Tibial nerve (tissue), 4 donors: ENCODE measurements at regions not wholly inside any gene's neighbourhood (a gene's known extent, or its start where the extent isn't known, plus 50 kb on each side); places are given as distances from the start of the nearest gene placed in this dataset.
"Not testable (repeated sequence)": the region's sequence is repeated elsewhere in the genome, so short reads cannot be mapped to it uniquely, and the experiment has no call there.

Experiments
- DNase-seq, 2 donors: peaks; one replicate each; pipeline ENCODE4 v3.0.0-alpha.2; 2019; ENCODE audit warnings: low spot score in 2 of 2
- H3K27ac ChIP-seq, 4 donors: fragments of 200-600 bp; sonication (generic) in 3 of 4; one replicate each; pipeline ENCODE4 v1.5.1; 2017 to 2019; ENCODE audit warnings: mild to moderate bottlenecking in 1 of 4
- H3K27me3 ChIP-seq, 2 donors: fragments of 200-600 bp; sonication (generic) in 1 of 2; one replicate each; pipeline versions ENCODE4 v1.5.1 to v1.6.0; 2017 to 2019
- H3K36me3 ChIP-seq, 3 donors: fragments of 200-600 bp; sonication (generic); one replicate each; pipeline ENCODE4 v1.5.1; 2018 to 2019
- H3K4me1 ChIP-seq, 4 donors: fragments of 200-600 bp; sonication (generic) in 3 of 4; one replicate each; pipeline ENCODE4 v1.5.1; 2017 to 2019
- H3K4me3 ChIP-seq, 4 donors: fragments of 200-600 bp; sonication (generic) in 3 of 4; one replicate each; pipeline ENCODE4 v1.5.1; 2017 to 2019; ENCODE audit warnings: mild to moderate bottlenecking in 1 of 4, moderate library complexity in 1 of 4
- H3K9me3 ChIP-seq, 4 donors: fragments of 200-600 bp; sonication (generic) in 3 of 4; one replicate each; pipeline ENCODE4 v1.5.1; 2017 to 2019
- EP300 ChIP-seq, 2 donors: sonication (generic); formaldehyde crosslinking; IDR thresholded peaks; one replicate each; pipeline ENCODE4 v1.6.1; 2017; ENCODE audit warnings: antibody characterized with exemption in 2 of 2, mild to moderate bottlenecking in 1 of 2
- POLR2A ChIP-seq, 2 donors: fragments of 450-650 bp; IDR thresholded peaks; one replicate each; pipeline ENCODE4 v1.6.1; 2017; ENCODE audit warnings: antibody characterized with exemption in 2 of 2, mild to moderate bottlenecking in 2 of 2, moderate library complexity in 2 of 2
- WGBS, 2 donors: methylation state at CpG; one replicate each; pipeline ENCODE4 v1.1.5; 2018; 5-methylcytosine and 5-hydroxymethylcytosine counted together
- TF ChIP-seq, protein P1 (sequence below), 5 experiments: fragments of 200-600 bp in 3 of 5; fragments of 450-650 bp in 2 of 5; sonication (generic) in 3 of 5; IDR thresholded peaks; one replicate each; pipeline ENCODE4 v1.5.1; 2016 to 2019; ENCODE audit warnings: antibody characterized with exemption in 5 of 5, mild to moderate bottlenecking in 3 of 5, moderate library complexity in 2 of 5

GRCh38 chr3:11733914-11734313 lies 90.2 kb upstream of the VGLL4 start:
- H3K36me3 ChIP-seq: no peaks in the 10 kb centered on the region
- no peak for DNase-seq
- H3K27ac ChIP-seq: no peak overlapping the region
- no peaks in the 10 kb centered on the region for H3K4me1 ChIP-seq
- H3K4me3 ChIP-seq: no peak overlapping the region
- TF ChIP-seq, protein P1, sequence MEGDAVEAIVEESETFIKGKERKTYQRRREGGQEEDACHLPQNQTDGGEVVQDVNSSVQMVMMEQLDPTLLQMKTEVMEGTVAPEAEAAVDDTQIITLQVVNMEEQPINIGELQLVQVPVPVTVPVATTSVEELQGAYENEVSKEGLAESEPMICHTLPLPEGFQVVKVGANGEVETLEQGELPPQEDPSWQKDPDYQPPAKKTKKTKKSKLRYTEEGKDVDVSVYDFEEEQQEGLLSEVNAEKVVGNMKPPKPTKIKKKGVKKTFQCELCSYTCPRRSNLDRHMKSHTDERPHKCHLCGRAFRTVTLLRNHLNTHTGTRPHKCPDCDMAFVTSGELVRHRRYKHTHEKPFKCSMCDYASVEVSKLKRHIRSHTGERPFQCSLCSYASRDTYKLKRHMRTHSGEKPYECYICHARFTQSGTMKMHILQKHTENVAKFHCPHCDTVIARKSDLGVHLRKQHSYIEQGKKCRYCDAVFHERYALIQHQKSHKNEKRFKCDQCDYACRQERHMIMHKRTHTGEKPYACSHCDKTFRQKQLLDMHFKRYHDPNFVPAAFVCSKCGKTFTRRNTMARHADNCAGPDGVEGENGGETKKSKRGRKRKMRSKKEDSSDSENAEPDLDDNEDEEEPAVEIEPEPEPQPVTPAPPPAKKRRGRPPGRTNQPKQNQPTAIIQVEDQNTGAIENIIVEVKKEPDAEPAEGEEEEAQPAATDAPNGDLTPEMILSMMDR (IDR thresholded peaks at IDR 0.05): no peak
- TF ChIP-seq EP300 (IDR thresholded peaks at IDR 0.05) (no peak), POLR2A (IDR thresholded peaks at IDR 0.05) (no peak)
- H3K9me3 ChIP-seq: no peaks in the 10 kb centered on the region
- 84 to 95% methylated on average over 7 of the region's 7 CpGs for WGBS, 2 donors
- H3K27me3 ChIP-seq: no peaks in the 10 kb centered on the region

DNA sequence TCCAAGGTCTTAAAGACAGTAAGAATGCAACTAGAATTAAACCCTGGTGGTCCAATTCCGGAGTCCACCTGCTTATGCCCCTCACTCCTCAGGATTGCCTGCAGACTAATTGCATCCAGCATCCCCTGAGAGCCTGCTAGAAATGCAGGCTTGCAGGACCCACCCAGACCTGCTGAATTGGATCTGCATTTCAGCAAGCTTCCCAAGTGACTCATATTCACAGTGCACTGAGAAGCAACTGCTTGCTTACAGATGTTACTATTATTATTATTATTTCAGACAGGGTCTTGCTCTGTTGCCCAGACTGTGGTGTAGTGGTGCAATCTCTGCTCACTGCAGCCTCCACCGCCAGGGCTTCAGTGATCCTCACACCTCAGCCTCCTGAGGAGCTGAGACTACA lies 83.5 kb upstream of the VGLL4 start:
- no peaks in the 10 kb centered on the region for H3K36me3 ChIP-seq
- H3K4me3 ChIP-seq: no peak overlapping the region
- 85 to 89% methylated on average over 2 of the region's 2 CpGs for WGBS, 2 donors
- H3K27me3 ChIP-seq: no peaks in the 10 kb centered on the region
- no peak overlapping the region for H3K27ac ChIP-seq
- no peaks in the 10 kb centered on the region for H3K4me1 ChIP-seq
- no peak for DNase-seq
- no peaks in the 10 kb centered on the region for H3K9me3 ChIP-seq
- TF ChIP-seq EP300 (IDR thresholded peaks at IDR 0.05): no peak
- no peak for TF ChIP-seq POLR2A (IDR thresholded peaks at IDR 0.05)
- TF ChIP-seq, protein P1 (IDR thresholded peaks at IDR 0.05): no peak

GRCh38 chr3:11726146-11726545 lies 82.4 kb upstream of the VGLL4 start:
- WGBS, 2 donors: 91 to 94% methylated on average over 3 of the region's 3 CpGs
- Histone ChIP-seq H3K4me3 (no peak overlapping the region), H3K27ac (no peak overlapping the region), H3K36me3 (no peaks in the 10 kb centered on the region), H3K9me3 (no peaks in the 10 kb centered on the region), H3K4me1 (peaks cover 0 to 7% (median 3%) of the 10 kb centered on the region in 4 donors), H3K27me3 (no peaks in the 10 kb centered on the region)
- no peak for DNase-seq
- no peak for TF ChIP-seq POLR2A (IDR thresholded peaks at IDR 0.05)
- TF ChIP-seq EP300 (IDR thresholded peaks at IDR 0.05): no peak
- TF ChIP-seq, protein P1 (IDR thresholded peaks at IDR 0.05): no peak

DNA sequence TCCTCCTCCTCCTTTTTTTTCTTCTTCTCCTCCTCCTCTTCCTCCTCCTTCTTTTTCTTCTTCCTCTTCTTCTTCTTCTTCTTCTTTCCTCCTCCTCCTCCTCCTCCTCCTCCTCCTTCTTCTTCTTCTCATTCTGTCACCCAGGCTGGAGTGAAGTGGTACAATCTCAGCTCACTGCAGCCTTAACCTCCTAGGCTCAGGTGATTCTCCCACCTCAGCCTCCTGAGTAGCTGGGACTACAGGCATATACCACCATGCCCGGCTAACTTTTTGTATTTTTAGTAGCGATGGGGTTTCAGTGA lies 81.6 kb upstream of the VGLL4 start:
- H3K9me3 ChIP-seq, DNase-seq: not testable (repeated sequence)
- WGBS, 2 donors: 85 to 97% methylated on average over 2 of the region's 2 CpGs

GRCh38 chr3:11724615-11725339 lies 81.1 kb upstream of the VGLL4 start:
- Histone ChIP-seq H3K36me3 (no peaks in the 10 kb centered on the region), H3K4me3 (no peak overlapping the region), H3K4me1 (peaks cover 0 to 13% (median 10%) of the 10 kb centered on the region in 4 donors), H3K27me3 (no peaks in the 10 kb centered on the region), H3K27ac (no peak overlapping the region), H3K9me3 (no peaks in the 10 kb centered on the region)
- TF ChIP-seq EP300 (IDR thresholded peaks at IDR 0.05): no peak
- no peak for DNase-seq
- 81 to 87% methylated on average over 8 of the region's 8 CpGs for WGBS, 2 donors

More for the DNA sequence above, 81.6 kb upstream of the VGLL4 start:
- H3K4me3 ChIP-seq, H3K27me3 ChIP-seq, H3K36me3 ChIP-seq, H3K27ac ChIP-seq: not testable (repeated sequence)
- H3K4me1 ChIP-seq: peaks cover 0 to 13% (median 10%) of the 10 kb centered on the region in 4 donors

DNA sequence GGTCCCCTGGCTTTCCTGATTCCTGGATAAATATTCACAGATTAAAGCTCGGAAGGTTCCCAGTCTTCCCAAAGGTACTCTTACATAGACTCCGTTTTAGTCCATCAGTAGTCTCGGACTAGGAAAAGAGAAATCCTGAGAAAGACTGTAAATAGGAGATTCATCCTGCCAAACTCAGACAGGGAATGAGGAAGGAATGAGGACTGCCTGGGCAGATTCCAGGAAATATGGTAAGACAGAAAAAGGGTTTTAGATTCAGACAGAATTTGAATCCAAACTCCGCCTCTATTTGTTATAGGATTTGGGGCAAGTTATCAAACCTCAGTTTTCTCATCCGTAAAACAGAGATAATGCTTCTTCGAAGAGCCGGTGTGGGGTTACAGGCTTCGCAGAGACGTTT lies 77.8 kb upstream of the VGLL4 start:
- Histone ChIP-seq H3K27ac (peak overlapping the region in 3 of 4 donors; percentile 88 to 97 (median 95)), H3K4me1 (peaks cover 0 to 31% (median 16%) of the 10 kb centered on the region in 4 donors), H3K4me3 (no peak overlapping the region), H3K36me3 (no peaks in the 10 kb centered on the region), H3K9me3 (no peaks in the 10 kb centered on the region), H3K27me3 (no peaks in the 10 kb centered on the region)
- WGBS, 2 donors: 71 to 80% methylated on average over 9 of the region's 9 CpGs
- DNase-seq: no peak
- no peak for TF ChIP-seq POLR2A (IDR thresholded peaks at IDR 0.05)
- no peak for TF ChIP-seq EP300 (IDR thresholded peaks at IDR 0.05)
- TF ChIP-seq, protein P1 (IDR thresholded peaks at IDR 0.05): no peak
